ENCODE measurements at regions not wholly inside any gene's neighbourhood (a gene's known extent, or its start where the extent isn't known, plus 50 kb on each side); places are given as distances from the start of the nearest gene placed in this dataset.

- TF ChIP-seq ZBTB40 (IDR thresholded peaks at IDR 0.05) (peak; percentile 30; the same call in 1 of the 2 replicates), ZBTB40 (CRISPR knock-in tag; IDR thresholded peaks at IDR 0.05) (no peak), ZNF778 (CRISPR knock-in tag; IDR thresholded peaks at IDR 0.05) (no peak), TOE1 (IDR thresholded peaks at IDR 0.05; ENCODE audit: borderline replicate concordance) (peak; percentile 47; the same call in 1 of the 2 replicates), TOE1 (CRISPR knock-in tag; IDR thresholded peaks at IDR 0.05; ENCODE audit: borderline replicate concordance, low read depth) (no peak), ATF6 (CRISPR knock-in tag; IDR thresholded peaks at IDR 0.05) (0 out of 2 replicates have a peak, but pooled peaks have one; percentile 11), U2AF2 (optimal IDR thresholded peaks at IDR 0.05; ENCODE audit: low read depth, low read length) (no peak), UBTF (IDR thresholded peaks at IDR 0.05; ENCODE audit: borderline replicate concordance in 1 of 2, low read depth in 2 of 2, low read length in 2 of 2) (no peak), NR2F6 (CRISPR knock-in tag; IDR thresholded peaks at IDR 0.05) (no peak), CLOCK (CRISPR knock-in tag; IDR thresholded peaks at IDR 0.05; ENCODE audit: borderline replicate concordance) (no peak), CHD2 (IDR thresholded peaks at IDR 0.05; ENCODE audit: low read depth, low read length) (no peak)
These were observed 78.6 kb upstream of the RGPD4 start (continued) for GRCh38 chr2:107747964-107748583.

Measured in K562 (cell line).